ENCODE measurements at regions not wholly inside any gene's neighbourhood (a gene's known extent, or its start where the extent isn't known, plus 50 kb on each side); places are given as distances from the start of the nearest gene placed in this dataset.

DNA sequence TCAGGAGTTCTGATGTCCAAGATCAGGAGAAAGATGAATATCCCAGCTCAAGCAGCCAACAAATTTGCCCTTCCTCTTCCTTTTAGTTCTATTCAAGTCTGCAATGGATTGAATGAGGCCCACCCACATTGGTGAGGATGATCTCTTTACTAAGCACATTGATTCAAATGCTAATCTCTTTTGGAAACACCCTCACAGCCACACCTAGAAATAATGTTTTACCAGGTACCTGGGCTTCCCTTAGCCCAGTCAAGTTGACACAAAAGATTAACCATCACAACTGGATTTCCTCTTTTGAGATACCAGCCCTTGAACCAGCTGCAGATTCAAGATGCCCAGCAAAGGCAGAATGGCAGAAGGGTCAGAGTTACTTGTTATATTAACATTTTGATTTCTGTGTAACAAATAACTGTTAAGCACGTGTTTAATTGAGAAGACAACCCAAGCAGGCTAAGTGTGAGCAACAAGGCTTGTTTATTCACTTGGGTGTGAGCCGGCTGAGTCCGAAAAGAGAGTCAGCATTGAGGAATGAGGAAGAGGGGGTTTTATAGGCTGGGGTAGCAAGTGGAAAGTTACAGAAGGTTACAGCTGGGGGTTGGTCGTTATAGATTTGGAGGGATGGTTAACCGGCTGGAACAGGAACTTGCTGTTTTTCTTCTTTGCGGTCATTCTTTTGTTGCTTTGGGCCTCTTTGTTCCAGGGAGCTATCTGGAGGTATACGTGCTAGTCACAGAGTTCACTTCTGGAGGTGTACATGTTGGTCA lies 180.3 kb downstream of the EMP1 start:
- Histone ChIP-seq H3K79me1 (ENCODE audit: low read depth in 1 of 2, low read length in 2 of 2) (no peaks in the 10 kb centered on the region), H4K20me1 (ENCODE audit: insufficient read depth, low read length) (no peaks in the 10 kb centered on the region), H3K4ac (ENCODE audit: low read depth, low read length) (no peak overlapping the region), H3K4me1 (ENCODE audit: control insufficient read depth, insufficient read depth, low read length) (no peaks in the 10 kb centered on the region), H3K56ac (ENCODE audit: extremely low read depth, insufficient read depth, low read length) (no peak overlapping the region), H2AK5ac (ENCODE audit: low read depth, low read length) (no peak overlapping the region), H3K18ac (ENCODE audit: low read depth, low read length) (no peak overlapping the region), H3K4me3 (ENCODE audit: insufficient read depth, low read depth, low read length) (no peak overlapping the region), H4K8ac (ENCODE audit: low read depth in 2 of 2, low read length in 2 of 2) (no peak overlapping the region), H3K9me3 (ENCODE audit: control insufficient read depth, insufficient read depth, low read length) (no peaks in the 10 kb centered on the region), H2BK5ac (ENCODE audit: low read depth, low read length, poor library complexity, severe bottlenecking) (no peak overlapping the region), H2BK15ac (ENCODE audit: low read depth, low read length) (no peak overlapping the region), H2AK9ac (replicated peaks; ENCODE audit: low read depth, low read length, poor library complexity) (no peak overlapping the region), H3K4me2 (ENCODE audit: low read depth, low read length) (no peak overlapping the region), H4K91ac (ENCODE audit: insufficient read depth, low read depth, low read length) (no peak overlapping the region), H3K9me1 (ENCODE audit: insufficient read depth, low read length) (no peaks in the 10 kb centered on the region), H3K36me3 (ENCODE audit: control insufficient read depth, insufficient read depth, low read length) (no peaks in the 10 kb centered on the region), H3K27me3 (ENCODE audit: control insufficient read depth, insufficient read depth, low read length) (0 out of 2 replicates have a peak, but pooled peaks cover 2% of the 10 kb centered on the region), H2BK120ac (ENCODE audit: low read depth, low read length) (no peak overlapping the region), H3K23ac (ENCODE audit: low read depth, low read length) (no peak overlapping the region), H2BK20ac (ENCODE audit: low read depth, low read length) (no peak overlapping the region), H3K14ac (replicated peaks; ENCODE audit: low read depth, low read length) (no peak overlapping the region), H4K5ac (ENCODE audit: low read depth, low read length) (no peak overlapping the region), H3K9ac (ENCODE audit: low read depth, low read length) (no peak overlapping the region), H3K27ac (ENCODE audit: insufficient read depth, low read length) (no peak overlapping the region), H2AFZ (replicated peaks; ENCODE audit: low read length, poor library complexity) (no peak overlapping the region)
- TF ChIP-seq, protein P1, sequence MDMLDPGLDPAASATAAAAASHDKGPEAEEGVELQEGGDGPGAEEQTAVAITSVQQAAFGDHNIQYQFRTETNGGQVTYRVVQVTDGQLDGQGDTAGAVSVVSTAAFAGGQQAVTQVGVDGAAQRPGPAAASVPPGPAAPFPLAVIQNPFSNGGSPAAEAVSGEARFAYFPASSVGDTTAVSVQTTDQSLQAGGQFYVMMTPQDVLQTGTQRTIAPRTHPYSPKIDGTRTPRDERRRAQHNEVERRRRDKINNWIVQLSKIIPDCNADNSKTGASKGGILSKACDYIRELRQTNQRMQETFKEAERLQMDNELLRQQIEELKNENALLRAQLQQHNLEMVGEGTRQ (IDR thresholded peaks at IDR 0.05; ENCODE audit: low read depth, low read length), result no peak
- TF ChIP-seq MAZ (IDR thresholded peaks at IDR 0.05; ENCODE audit: borderline replicate concordance, low read depth, low read length) (no peak), CEBPB (IDR thresholded peaks at IDR 0.05; ENCODE audit: low read depth, low read length) (no peak), FOS (IDR thresholded peaks at IDR 0.05; ENCODE audit: low read depth, low read length) (no peak), MXI1 (IDR thresholded peaks at IDR 0.05; ENCODE audit: borderline replicate concordance, low read depth, low read length) (no peak), POLR2A (IDR thresholded peaks at IDR 0.05; ENCODE audit: low read depth, low read length) (no peak), RCOR1 (IDR thresholded peaks at IDR 0.05; ENCODE audit: insufficient replicate concordance, low read length) (no peak), CHD1 (IDR thresholded peaks at IDR 0.05; ENCODE audit: low read depth, low read length) (no peak), SMC3 (IDR thresholded peaks at IDR 0.05; ENCODE audit: low read depth, low read length) (no peak), MAFK (IDR thresholded peaks at IDR 0.05; ENCODE audit: low read depth, low read length) (no peak), NFE2L2 (IDR thresholded peaks at IDR 0.05; ENCODE audit: low read depth, low read length) (no peak), BHLHE40 (IDR thresholded peaks at IDR 0.05; ENCODE audit: low read depth, low read length) (no peak), RFX5 (IDR thresholded peaks at IDR 0.05; ENCODE audit: low read depth, low read length) (no peak), RAD21 (IDR thresholded peaks at IDR 0.05; ENCODE audit: low read length) (no peak)
- TF ChIP-seq, protein P2, sequence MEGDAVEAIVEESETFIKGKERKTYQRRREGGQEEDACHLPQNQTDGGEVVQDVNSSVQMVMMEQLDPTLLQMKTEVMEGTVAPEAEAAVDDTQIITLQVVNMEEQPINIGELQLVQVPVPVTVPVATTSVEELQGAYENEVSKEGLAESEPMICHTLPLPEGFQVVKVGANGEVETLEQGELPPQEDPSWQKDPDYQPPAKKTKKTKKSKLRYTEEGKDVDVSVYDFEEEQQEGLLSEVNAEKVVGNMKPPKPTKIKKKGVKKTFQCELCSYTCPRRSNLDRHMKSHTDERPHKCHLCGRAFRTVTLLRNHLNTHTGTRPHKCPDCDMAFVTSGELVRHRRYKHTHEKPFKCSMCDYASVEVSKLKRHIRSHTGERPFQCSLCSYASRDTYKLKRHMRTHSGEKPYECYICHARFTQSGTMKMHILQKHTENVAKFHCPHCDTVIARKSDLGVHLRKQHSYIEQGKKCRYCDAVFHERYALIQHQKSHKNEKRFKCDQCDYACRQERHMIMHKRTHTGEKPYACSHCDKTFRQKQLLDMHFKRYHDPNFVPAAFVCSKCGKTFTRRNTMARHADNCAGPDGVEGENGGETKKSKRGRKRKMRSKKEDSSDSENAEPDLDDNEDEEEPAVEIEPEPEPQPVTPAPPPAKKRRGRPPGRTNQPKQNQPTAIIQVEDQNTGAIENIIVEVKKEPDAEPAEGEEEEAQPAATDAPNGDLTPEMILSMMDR (conservative IDR thresholded peaks at IDR 0.05; ENCODE audit: low read depth, low read length), result no peak
- TF ChIP-seq, protein P3, sequence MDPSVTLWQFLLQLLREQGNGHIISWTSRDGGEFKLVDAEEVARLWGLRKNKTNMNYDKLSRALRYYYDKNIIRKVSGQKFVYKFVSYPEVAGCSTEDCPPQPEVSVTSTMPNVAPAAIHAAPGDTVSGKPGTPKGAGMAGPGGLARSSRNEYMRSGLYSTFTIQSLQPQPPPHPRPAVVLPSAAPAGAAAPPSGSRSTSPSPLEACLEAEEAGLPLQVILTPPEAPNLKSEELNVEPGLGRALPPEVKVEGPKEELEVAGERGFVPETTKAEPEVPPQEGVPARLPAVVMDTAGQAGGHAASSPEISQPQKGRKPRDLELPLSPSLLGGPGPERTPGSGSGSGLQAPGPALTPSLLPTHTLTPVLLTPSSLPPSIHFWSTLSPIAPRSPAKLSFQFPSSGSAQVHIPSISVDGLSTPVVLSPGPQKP (IDR thresholded peaks at IDR 0.05; ENCODE audit: borderline replicate concordance, low read depth, low read length), result no peak
- dilution Hi-C loops (cut with HindIII; ENCODE audit: low sequenced_read_pairs, unreplicated experiment) (no loop called here), in situ Hi-C loops (cut with MboI; ENCODE audit: low sequenced_read_pairs) (no loop called here), intact Hi-C loops (cut with micrococcal nuclease) (no loop called here)
- ATAC-seq (ENCODE audit: low read depth) (no peak), DNase-seq (no peak)
- CTCF ChIA-PET, result no interaction called here
- POLR2A ChIA-PET (ENCODE audit: unreplicated experiment), result no interaction called here
- 67% methylated on average over 3 of the region's 7 CpGs; no CpG with 5 or more reads in 1 of the 2 experiments for WGBS, 2 experiments (ENCODE audit: extremely low coverage in 2 of 2, insufficient read length in 1 of 2)
- BruUV-seq (replicated peaks), result no TSS peak

Data from IMR-90 (cell line).